HG02981 (cell line): ENCODE measurements at regions not wholly inside any gene's neighbourhood (a gene's known extent, or its start where the extent isn't known, plus 50 kb on each side); places are given as distances from the start of the nearest gene placed in this dataset.

ENCODE experiments used
- ATAC-seq: cut with Tn5 transposase; IDR thresholded peaks from one replicate; pipeline ENCODE4 v1.9.1; 2021; ENCODE audit warnings: mild to moderate bottlenecking, moderate library complexity; ENCODE audit not compliant: unreplicated experiment

- no peak for ATAC-seq
Observed at GRCh38 chr14:26990946-26991345, 393.1 kb upstream of the NOVA1 start.

GRCh38 chr14:26992403-26993115 is 394.7 kb upstream of the NOVA1 start:
- ATAC-seq, result no peak

- ATAC-seq, result no peak
Observed at GRCh38 chr14:26993556-26993955, 395.7 kb upstream of the NOVA1 start.

- no peak for ATAC-seq
Observed at GRCh38 chr14:26995301-26995700, 397.5 kb upstream of the NOVA1 start.

GRCh38 chr14:26996246-26996645 is 398.4 kb upstream of the NOVA1 start:
- no peak for ATAC-seq

GRCh38 chr14:27002179-27002578 is 404.3 kb upstream of the NOVA1 start:
- no peak for ATAC-seq

- no peak for ATAC-seq
Observed at GRCh38 chr14:27006570-27006969, 408.7 kb upstream of the NOVA1 start.

GRCh38 chr14:27008187-27008586 is 410.4 kb upstream of the NOVA1 start:
- ATAC-seq, result no peak

- ATAC-seq, result no peak
Observed at GRCh38 chr14:27012641-27013040, 414.8 kb upstream of the NOVA1 start.

- no peak for ATAC-seq
Observed at GRCh38 chr14:27013678-27014077, 415.8 kb upstream of the NOVA1 start.

GRCh38 chr14:27015065-27015464 is 417.2 kb upstream of the NOVA1 start:
- ATAC-seq, result no peak

- no peak for ATAC-seq
Observed at GRCh38 chr14:27025648-27026047, 427.8 kb upstream of the NOVA1 start.

- ATAC-seq, result no peak
Observed at GRCh38 chr14:27026097-27026496, 428.3 kb upstream of the NOVA1 start.

- no peak for ATAC-seq
Observed at GRCh38 chr14:27040552-27040951, 442.7 kb upstream of the NOVA1 start.

GRCh38 chr14:27049701-27050100 is 451.9 kb upstream of the NOVA1 start:
- no peak for ATAC-seq

GRCh38 chr14:27050208-27050607 is 452.4 kb upstream of the NOVA1 start:
- ATAC-seq, result no peak

- no peak for ATAC-seq
Observed at GRCh38 chr14:27056586-27056985, 458.8 kb upstream of the NOVA1 start.

- no peak for ATAC-seq
Observed at GRCh38 chr14:27061299-27061698, 463.5 kb upstream of the NOVA1 start.

- ATAC-seq, result no peak
Observed at GRCh38 chr14:27063959-27064358, 466.1 kb upstream of the NOVA1 start.

GRCh38 chr14:27065886-27066285 is 468.1 kb upstream of the NOVA1 start:
- no peak for ATAC-seq

GRCh38 chr14:27067961-27068360 is 470.1 kb upstream of the NOVA1 start:
- no peak for ATAC-seq

GRCh38 chr14:27072589-27072988 is 474.8 kb upstream of the NOVA1 start:
- no peak for ATAC-seq

GRCh38 chr14:27075503-27075902 is 477.7 kb upstream of the NOVA1 start:
- no peak for ATAC-seq
